ENCODE measurements at regions not wholly inside any gene's neighbourhood (a gene's known extent, or its start where the extent isn't known, plus 50 kb on each side); places are given as distances from the start of the nearest gene placed in this dataset.
"Not testable (repeated sequence)": the region's sequence is repeated elsewhere in the genome, so short reads cannot be mapped to it uniquely, and the experiment has no call there.

GRCh38 chr14:45868377-45868776, 615.4 kb upstream of the MIS18BP1 start:
- no peaks in the 10 kb centered on the region for H3K36me3 ChIP-seq (ENCODE audit: control insufficient read depth, insufficient read depth, low read length)
- H3K4me1 ChIP-seq (ENCODE audit: control insufficient read depth, insufficient read depth, low read length), result no peaks in the 10 kb centered on the region
- H3K27ac ChIP-seq (ENCODE audit: low read depth, low read length), result no peak overlapping the region
- peaks cover 22% of the 10 kb centered on the region for H3K9me3 ChIP-seq (ENCODE audit: control insufficient read depth, insufficient read depth, low read depth, low read length)
- no peak overlapping the region for H3K4me3 ChIP-seq (ENCODE audit: low read depth, low read length)
- H3K9ac ChIP-seq (ENCODE audit: low read length), result no peak overlapping the region
- no peaks in the 10 kb centered on the region for H3K27me3 ChIP-seq (ENCODE audit: control insufficient read depth, insufficient read depth, low read length)

DNA sequence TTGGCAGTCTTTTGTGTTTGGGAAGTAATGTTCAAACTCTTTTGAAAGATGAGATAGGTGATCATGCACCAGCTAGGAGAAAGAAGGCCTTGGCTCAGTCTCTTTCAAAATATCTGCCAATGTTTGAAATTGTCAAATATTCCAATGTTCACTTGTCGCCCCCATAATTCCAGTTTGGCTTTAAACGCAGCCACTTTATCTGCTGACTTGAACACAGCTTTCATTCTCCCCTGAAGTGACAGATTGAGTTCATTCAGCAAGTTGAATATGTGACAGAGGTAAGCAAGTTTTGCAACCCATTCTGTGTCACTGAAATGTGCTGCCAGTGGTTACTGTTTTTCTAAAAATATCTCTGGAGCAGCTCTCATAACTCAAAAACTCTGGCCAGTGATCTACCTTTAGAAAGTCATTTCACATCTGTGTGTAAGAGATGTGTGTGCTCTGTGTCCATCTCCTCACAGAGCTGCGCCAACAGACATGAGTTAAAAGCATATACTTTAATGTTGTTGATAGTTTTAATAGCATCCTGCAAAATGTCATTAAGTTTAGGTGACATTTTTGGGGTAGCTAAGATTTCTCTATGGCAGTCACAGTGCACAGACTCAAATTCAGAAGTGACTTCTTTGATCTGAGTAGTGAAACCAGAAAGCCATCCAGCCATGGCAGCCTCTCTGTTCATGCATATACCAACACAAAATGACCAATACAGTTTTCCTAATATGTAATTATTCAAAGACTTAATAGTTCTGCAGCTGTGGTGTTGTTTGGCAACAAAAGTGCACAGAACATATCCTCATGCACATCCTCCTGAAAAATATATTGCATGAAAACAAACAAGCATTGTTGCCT, 614.3 kb upstream of the MIS18BP1 start:
- H3K36me3 ChIP-seq (ENCODE audit: control insufficient read depth, insufficient read depth, low read length), result no peaks in the 10 kb centered on the region
- no peaks in the 10 kb centered on the region for H3K4me1 ChIP-seq (ENCODE audit: control insufficient read depth, insufficient read depth, low read length)
- H3K9me3 ChIP-seq (ENCODE audit: control insufficient read depth, insufficient read depth, low read depth, low read length), result peaks cover 20% of the 10 kb centered on the region
- no peak overlapping the region for H3K9ac ChIP-seq (ENCODE audit: low read length)
- H3K27me3 ChIP-seq (ENCODE audit: control insufficient read depth, insufficient read depth, low read length), result no peaks in the 10 kb centered on the region
- no peak overlapping the region for H3K27ac ChIP-seq (ENCODE audit: low read depth, low read length)
- no peak overlapping the region for H3K4me3 ChIP-seq (ENCODE audit: low read depth, low read length)

- H3K4me1 ChIP-seq (ENCODE audit: control insufficient read depth, insufficient read depth, low read length), result no peaks in the 10 kb centered on the region
- no peak overlapping the region for H3K27ac ChIP-seq (ENCODE audit: low read depth, low read length)
- no peaks in the 10 kb centered on the region for H3K9me3 ChIP-seq (ENCODE audit: control insufficient read depth, insufficient read depth, low read depth, low read length)
- no peak overlapping the region for H3K9ac ChIP-seq (ENCODE audit: low read length)
- H3K4me3 ChIP-seq (ENCODE audit: low read depth, low read length), result no peak overlapping the region
- no peaks in the 10 kb centered on the region; the same call in 1 of the 2 replicates for H3K27me3 ChIP-seq (ENCODE audit: control insufficient read depth, insufficient read depth, low read length)
- no peaks in the 10 kb centered on the region for H3K36me3 ChIP-seq (ENCODE audit: control insufficient read depth, insufficient read depth, low read length)
Observed at GRCh38 chr14:45838597-45838996, 585.6 kb upstream of the MIS18BP1 start.

DNA sequence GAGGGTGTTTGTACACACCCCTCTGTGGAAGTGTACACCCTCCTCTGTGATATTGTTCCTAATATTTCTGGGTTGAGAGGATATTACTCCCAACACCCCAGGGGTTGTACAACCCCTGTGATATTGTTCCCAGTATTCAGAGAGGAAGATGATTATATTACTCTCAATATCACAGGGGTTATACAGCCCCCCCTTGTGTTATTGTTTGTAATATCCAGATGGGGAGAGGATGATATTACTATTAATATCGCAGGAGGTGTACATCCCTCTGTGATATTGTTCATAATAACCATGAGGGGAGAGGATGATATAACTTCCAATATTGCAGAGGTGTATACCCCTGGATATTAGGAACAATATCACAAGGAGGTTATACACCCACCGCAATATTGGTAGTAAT, 566.1 kb upstream of the MIS18BP1 start:
- peaks cover 3% of the 10 kb centered on the region; the same call in 1 of the 2 replicates for H3K27me3 ChIP-seq (ENCODE audit: control insufficient read depth, insufficient read depth, low read length)
- no peaks in the 10 kb centered on the region for H3K9me3 ChIP-seq (ENCODE audit: control insufficient read depth, insufficient read depth, low read depth, low read length)
- H3K4me3 ChIP-seq (ENCODE audit: low read depth, low read length), result no peak overlapping the region
- H3K27ac ChIP-seq (ENCODE audit: low read depth, low read length), result no peak overlapping the region
- no peaks in the 10 kb centered on the region for H3K36me3 ChIP-seq (ENCODE audit: control insufficient read depth, insufficient read depth, low read length)
- no peaks in the 10 kb centered on the region for H3K4me1 ChIP-seq (ENCODE audit: control insufficient read depth, insufficient read depth, low read length)
- no peak overlapping the region for H3K9ac ChIP-seq (ENCODE audit: low read length)

GRCh38 chr14:45811155-45811554, 558.2 kb upstream of the MIS18BP1 start:
- no peaks in the 10 kb centered on the region for H3K36me3 ChIP-seq (ENCODE audit: control insufficient read depth, insufficient read depth, low read length)
- no peaks in the 10 kb centered on the region; the same call in 1 of the 2 replicates for H3K27me3 ChIP-seq (ENCODE audit: control insufficient read depth, insufficient read depth, low read length)
- H3K4me1 ChIP-seq (ENCODE audit: control insufficient read depth, insufficient read depth, low read length), result no peaks in the 10 kb centered on the region
- H3K9ac ChIP-seq (ENCODE audit: low read length), result no peak overlapping the region
- no peak overlapping the region for H3K4me3 ChIP-seq (ENCODE audit: low read depth, low read length)
- H3K27ac ChIP-seq (ENCODE audit: low read depth, low read length), result no peak overlapping the region
- H3K9me3 ChIP-seq (ENCODE audit: control insufficient read depth, insufficient read depth, low read depth, low read length), result no peaks in the 10 kb centered on the region

GRCh38 chr14:45810152-45810872, 557.3 kb upstream of the MIS18BP1 start:
- Histone ChIP-seq H3K27me3 (ENCODE audit: control insufficient read depth, insufficient read depth, low read length) (no peaks in the 10 kb centered on the region; the same call in 1 of the 2 replicates), H3K9ac (ENCODE audit: low read length) (no peak overlapping the region), H3K4me1 (ENCODE audit: control insufficient read depth, insufficient read depth, low read length) (no peaks in the 10 kb centered on the region), H3K36me3 (ENCODE audit: control insufficient read depth, insufficient read depth, low read length) (no peaks in the 10 kb centered on the region), H3K4me3 (ENCODE audit: low read depth, low read length) (no peak overlapping the region), H3K9me3 (ENCODE audit: control insufficient read depth, insufficient read depth, low read depth, low read length) (no peaks in the 10 kb centered on the region), H3K27ac (ENCODE audit: low read depth, low read length) (no peak overlapping the region)

GRCh38 chr14:45807178-45807899, 554.3 kb upstream of the MIS18BP1 start:
- H3K9ac ChIP-seq (ENCODE audit: low read length), result no peak overlapping the region
- H3K27me3 ChIP-seq (ENCODE audit: control insufficient read depth, insufficient read depth, low read length), result no peaks in the 10 kb centered on the region
- H3K4me1 ChIP-seq (ENCODE audit: control insufficient read depth, insufficient read depth, low read length), result no peaks in the 10 kb centered on the region
- no peaks in the 10 kb centered on the region for H3K9me3 ChIP-seq (ENCODE audit: control insufficient read depth, insufficient read depth, low read depth, low read length)
- no peak overlapping the region for H3K4me3 ChIP-seq (ENCODE audit: low read depth, low read length)
- H3K27ac ChIP-seq (ENCODE audit: low read depth, low read length), result no peak overlapping the region
- no peaks in the 10 kb centered on the region for H3K36me3 ChIP-seq (ENCODE audit: control insufficient read depth, insufficient read depth, low read length)

DNA sequence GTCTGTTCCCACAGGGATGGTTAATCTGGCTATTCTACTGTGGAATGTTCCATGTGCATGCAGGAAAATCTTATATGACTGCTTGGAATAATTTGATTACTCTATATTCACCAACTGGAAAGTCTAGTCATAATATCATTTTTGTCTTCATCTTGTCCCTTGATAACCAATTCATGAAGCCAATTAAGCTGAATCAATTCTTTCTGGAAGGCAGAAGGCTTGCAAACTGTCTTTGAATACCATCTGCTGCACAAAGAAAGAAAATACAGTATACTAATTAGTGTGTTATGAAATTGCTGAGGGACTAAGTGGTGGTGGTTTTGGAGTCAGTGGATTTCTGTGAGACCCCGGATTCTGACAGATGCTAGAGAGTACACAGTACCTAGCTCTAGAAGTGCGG, 546.5 kb upstream of the MIS18BP1 start:
- H3K27me3 ChIP-seq (ENCODE audit: control insufficient read depth, insufficient read depth, low read length), result no peaks in the 10 kb centered on the region
- no peak overlapping the region for H3K4me3 ChIP-seq (ENCODE audit: low read depth, low read length)
- H3K9ac ChIP-seq (ENCODE audit: low read length), result no peak overlapping the region
- no peaks in the 10 kb centered on the region; the same call in 1 of the 2 replicates for H3K4me1 ChIP-seq (ENCODE audit: control insufficient read depth, insufficient read depth, low read length)
- no peak overlapping the region for H3K27ac ChIP-seq (ENCODE audit: low read depth, low read length)
- H3K36me3 ChIP-seq (ENCODE audit: control insufficient read depth, insufficient read depth, low read length), result no peaks in the 10 kb centered on the region
- H3K9me3 ChIP-seq (ENCODE audit: control insufficient read depth, insufficient read depth, low read depth, low read length), result peaks cover 9% of the 10 kb centered on the region

- no peak overlapping the region for H3K27ac ChIP-seq (ENCODE audit: low read depth, low read length)
- no peaks in the 10 kb centered on the region; the same call in 1 of the 2 replicates for H3K4me1 ChIP-seq (ENCODE audit: control insufficient read depth, insufficient read depth, low read length)
- H3K27me3 ChIP-seq (ENCODE audit: control insufficient read depth, insufficient read depth, low read length), result no peaks in the 10 kb centered on the region
- H3K4me3 ChIP-seq (ENCODE audit: low read depth, low read length), result no peak overlapping the region
- H3K36me3 ChIP-seq (ENCODE audit: control insufficient read depth, insufficient read depth, low read length), result no peaks in the 10 kb centered on the region
- no peak overlapping the region for H3K9ac ChIP-seq (ENCODE audit: low read length)
- peaks cover 9% of the 10 kb centered on the region for H3K9me3 ChIP-seq (ENCODE audit: control insufficient read depth, insufficient read depth, low read depth, low read length)
Observed at GRCh38 chr14:45798659-45799058, 545.7 kb upstream of the MIS18BP1 start.

GRCh38 chr14:45796006-45796405, 543.0 kb upstream of the MIS18BP1 start:
- not testable (repeated sequence) for H3K27ac ChIP-seq (ENCODE audit: low read depth, low read length); H3K27me3 ChIP-seq (ENCODE audit: control insufficient read depth, insufficient read depth, low read length); H3K4me1 ChIP-seq (ENCODE audit: control insufficient read depth, insufficient read depth, low read length); H3K9ac ChIP-seq (ENCODE audit: low read length); H3K4me3 ChIP-seq (ENCODE audit: low read depth, low read length); H3K36me3 ChIP-seq (ENCODE audit: control insufficient read depth, insufficient read depth, low read length); H3K9me3 ChIP-seq (ENCODE audit: control insufficient read depth, insufficient read depth, low read depth, low read length)

DNA sequence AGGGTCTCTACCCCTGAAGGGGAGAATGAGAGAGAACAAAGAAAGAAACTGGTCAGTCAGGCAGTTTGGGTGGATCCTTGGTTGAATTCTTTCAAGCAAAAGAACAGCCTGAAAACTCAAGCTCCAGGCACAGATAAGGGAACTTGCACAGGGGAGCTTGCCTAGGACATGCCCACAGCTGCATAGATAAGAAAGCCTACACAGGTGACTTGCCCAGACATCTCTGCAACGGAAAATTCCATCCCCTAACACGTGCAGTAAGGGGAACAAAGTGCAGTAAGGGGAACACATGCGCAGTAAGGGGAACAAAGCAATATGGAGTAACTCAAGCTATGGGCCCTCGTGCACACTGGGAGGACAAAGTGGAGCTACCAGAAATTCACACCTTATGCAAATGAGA, 540.1 kb upstream of the MIS18BP1 start:
- H3K27me3 ChIP-seq (ENCODE audit: control insufficient read depth, insufficient read depth, low read length), result no peaks in the 10 kb centered on the region
- H3K4me1 ChIP-seq (ENCODE audit: control insufficient read depth, insufficient read depth, low read length), result no peaks in the 10 kb centered on the region; the same call in 1 of the 2 replicates
- H3K9me3 ChIP-seq (ENCODE audit: control insufficient read depth, insufficient read depth, low read depth, low read length), result peaks cover 26% of the 10 kb centered on the region
- H3K27ac ChIP-seq (ENCODE audit: low read depth, low read length), result no peak overlapping the region
- H3K36me3 ChIP-seq (ENCODE audit: control insufficient read depth, insufficient read depth, low read length), result no peaks in the 10 kb centered on the region
- no peak overlapping the region for H3K4me3 ChIP-seq (ENCODE audit: low read depth, low read length)
- no peak overlapping the region for H3K9ac ChIP-seq (ENCODE audit: low read length)
